Endodermal cell (in vitro differentiated cells): ENCODE measurements at regions not wholly inside any gene's neighbourhood (a gene's known extent, or its start where the extent isn't known, plus 50 kb on each side); places are given as distances from the start of the nearest gene placed in this dataset.

Experiments used
- DNase-seq: peaks from one replicate; pipeline ENCODE4 v3.0.0-alpha.2; 2017
- H3K27ac ChIP-seq: 2 replicates; pipeline ENCODE4 v1.5.1; 2013; ENCODE audit warnings: mild to moderate bottlenecking, low read depth, low read length, moderate library complexity
- H3K27me3 ChIP-seq: 2 replicates; pipeline ENCODE4 v1.6.1; 2013; ENCODE audit warnings: mild to moderate bottlenecking, low read length, moderate library complexity; ENCODE audit not compliant: insufficient read depth, control insufficient read depth, poor library complexity, severe bottlenecking
- H3K36me3 ChIP-seq: 2 replicates; pipeline ENCODE4 v1.7.0; 2013; ENCODE audit warnings: mild to moderate bottlenecking, low read length, moderate library complexity; ENCODE audit not compliant: control insufficient read depth, insufficient read depth
- H3K4me1 ChIP-seq: one replicate; pipeline ENCODE4 v1.7.0; 2013; ENCODE audit warnings: low read length; ENCODE audit not compliant: control insufficient read depth, insufficient read depth
- H3K4me3 ChIP-seq: 2 replicates; pipeline ENCODE4 v1.5.1; 2013; ENCODE audit warnings: mild to moderate bottlenecking, low read length, moderate library complexity
- H3K9ac ChIP-seq: 2 replicates; pipeline ENCODE4 v1.6.1; 2013; ENCODE audit warnings: mild to moderate bottlenecking, low read length, moderate library complexity; ENCODE audit not compliant: poor library complexity, severe bottlenecking; ENCODE audit errors: extremely low read depth
- H3K9me3 ChIP-seq: 2 replicates; pipeline ENCODE4 v1.6.1; 2013; ENCODE audit warnings: mild to moderate bottlenecking, low read length, moderate library complexity; ENCODE audit not compliant: control insufficient read depth
- H3K27ac Mint-ChIP-seq: 2 replicates; pipeline ENCODE4 v1.8.0; 2020; ENCODE audit warnings: mixed read lengths
- H3K27me3 Mint-ChIP-seq: 2 replicates; pipeline ENCODE4 v1.8.0; 2021; ENCODE audit warnings: mild to moderate bottlenecking, mixed read lengths; ENCODE audit not compliant: insufficient read depth
- H3K36me3 Mint-ChIP-seq: 2 replicates; pipeline ENCODE4 v1.8.0; 2020; ENCODE audit warnings: low read depth, mixed read lengths
- H3K4me1 Mint-ChIP-seq: 2 replicates; pipeline ENCODE4 v1.8.0; 2020; ENCODE audit warnings: mixed read lengths
- H3K4me3 Mint-ChIP-seq: 2 replicates; pipeline ENCODE4 v1.8.0; 2020; ENCODE audit warnings: mild to moderate bottlenecking, moderate library complexity, mixed read lengths
- H3K9me3 Mint-ChIP-seq: 2 replicates; pipeline ENCODE4 v1.8.0; 2020; ENCODE audit warnings: mild to moderate bottlenecking, mixed read lengths
- CTCF ChIP-seq: fragments of 200-600 bp; sonication (generic); conservative IDR thresholded peaks from 2 replicates; pipeline ENCODE4 v1.5.0; 2021; ENCODE audit warnings: antibody characterized with exemption, mild to moderate bottlenecking
- WGBS, 2 experiments: methylation state at CpG; one replicate each; pipeline versions ENCODE4 v1.1.5 to v1.1.7; 2013; ENCODE audit warnings: missing lambda C conversion rate in 2 of 2, mixed read lengths in 1 of 2; ENCODE audit not compliant: insufficient coverage in 1 of 2, insufficient read length in 1 of 2; 5-methylcytosine and 5-hydroxymethylcytosine counted together

GRCh38 chr22:22957090-22957489, 69.5 kb downstream of the IGLL5 start:
- H3K9me3 Mint-ChIP-seq: peaks cover 10% of the 10 kb centered on the region
- Histone ChIP-seq H3K4me1 (no peaks in the 10 kb centered on the region), H3K4me3 (no peak overlapping the region), H3K36me3 (no peaks in the 10 kb centered on the region), H3K27ac (no peak overlapping the region), H3K27me3 (peaks cover 19% of the 10 kb centered on the region), H3K9me3 (peaks cover 12% of the 10 kb centered on the region), H3K9ac (no peak overlapping the region)
- H3K27ac Mint-ChIP-seq: no peak overlapping the region
- 76 to 80% methylated on average over 5 of the region's 5 CpGs for WGBS, 2 experiments
- no peaks in the 10 kb centered on the region for H3K36me3 Mint-ChIP-seq
- H3K27me3 Mint-ChIP-seq: peaks cover 33% of the 10 kb centered on the region
- no peak overlapping the region for H3K4me3 Mint-ChIP-seq
- DNase-seq: no peak
- TF ChIP-seq CTCF: no peak
- peaks cover 9% of the 10 kb centered on the region for H3K4me1 Mint-ChIP-seq

GRCh38 chr22:22958621-22959020, 71.0 kb downstream of the IGLL5 start:
- no peaks in the 10 kb centered on the region for H3K36me3 Mint-ChIP-seq
- H3K27me3 Mint-ChIP-seq: peaks cover 23% of the 10 kb centered on the region
- H3K9me3 Mint-ChIP-seq: peaks cover 19% of the 10 kb centered on the region
- no peak for DNase-seq
- Histone ChIP-seq H3K4me1 (no peaks in the 10 kb centered on the region), H3K4me3 (no peak overlapping the region), H3K27ac (no peak overlapping the region), H3K27me3 (peaks cover 17% of the 10 kb centered on the region), H3K9me3 (peaks cover 16% of the 10 kb centered on the region), H3K36me3 (no peaks in the 10 kb centered on the region), H3K9ac (no peak overlapping the region)
- H3K27ac Mint-ChIP-seq: no peak overlapping the region
- 78 to 84% methylated on average over 6 to 7 of the region's 7 CpGs for WGBS, 2 experiments
- TF ChIP-seq CTCF: no peak
- no peak overlapping the region for H3K4me3 Mint-ChIP-seq
- peaks cover 7% of the 10 kb centered on the region for H3K4me1 Mint-ChIP-seq

GRCh38 chr22:22959147-22959827, 71.7 kb downstream of the IGLL5 start:
- H3K27ac ChIP-seq: no peak overlapping the region
- peaks cover 11% of the 10 kb centered on the region for H3K27me3 ChIP-seq
- Mint-ChIP-seq H3K27me3 (peaks cover 24% of the 10 kb centered on the region), H3K4me3 (no peak overlapping the region), H3K36me3 (no peaks in the 10 kb centered on the region), H3K9me3 (peaks cover 22% of the 10 kb centered on the region), H3K27ac (no peak overlapping the region), H3K4me1 (peaks cover 4% of the 10 kb centered on the region)
- WGBS, 2 experiments: 32 to 36% methylated on average over 7 to 9 of the region's 9 CpGs
- no peaks in the 10 kb centered on the region for H3K4me1 ChIP-seq
- TF ChIP-seq CTCF: peak; percentile 99
- no peak overlapping the region for H3K4me3 ChIP-seq
- H3K36me3 ChIP-seq: no peaks in the 10 kb centered on the region
- peaks cover 16% of the 10 kb centered on the region for H3K9me3 ChIP-seq
- peak; percentile 92 for DNase-seq
- H3K9ac ChIP-seq: no peak overlapping the region
